HCT116 (cell line): ENCODE measurements at regions not wholly inside any gene's neighbourhood (a gene's known extent, or its start where the extent isn't known, plus 50 kb on each side); places are given as distances from the start of the nearest gene placed in this dataset.

ENCODE experiments used
- CTCF ChIP-seq, 3 experiments: fragments of 200-600 bp in 1 of 3; sonication (generic) in 1 of 3; IDR thresholded peaks in 2 of 3; conservative IDR thresholded peaks in 1 of 3; 2 replicates each; pipeline ENCODE4 v1.5.1; 2012 to 2017; ENCODE audit warnings: low read depth in 2 of 3, low read length in 2 of 3, antibody characterized with exemption in 1 of 3, borderline replicate concordance in 1 of 3, control low read depth in 1 of 3, mild to moderate bottlenecking in 1 of 3, mixed read lengths in 1 of 3, mixed run types in 1 of 3, moderate library complexity in 1 of 3; ENCODE audit not compliant: insufficient read depth in 1 of 3
- ELF1 ChIP-seq: IDR thresholded peaks from 2 replicates; pipeline ENCODE4 v1.6.1; 2012; ENCODE audit warnings: low read depth, borderline replicate concordance
- EZH2 ChIP-seq: fragments of 200-600 bp; sonication (generic); IDR thresholded peaks from 2 replicates; pipeline ENCODE4 v1.6.1; 2017; ENCODE audit warnings: antibody characterized with exemption, mixed run types
- JUND ChIP-seq: IDR thresholded peaks from 2 replicates; pipeline ENCODE4 v1.6.1; 2012
- POLR2A ChIP-seq: IDR thresholded peaks from 2 replicates; pipeline ENCODE4 v1.7.0; 2011; ENCODE audit warnings: borderline replicate concordance; ENCODE audit not compliant: insufficient read depth, insufficient read length; ENCODE audit errors: extremely low read depth
- RAD21 ChIP-seq: IDR thresholded peaks from 2 replicates; pipeline ENCODE4 v1.6.1; 2012; ENCODE audit warnings: low read depth, mild to moderate bottlenecking
- REST ChIP-seq: IDR thresholded peaks from 2 replicates; pipeline ENCODE4 v1.6.1; 2012; ENCODE audit warnings: low read depth
- SIN3A ChIP-seq: IDR thresholded peaks from 2 replicates; pipeline ENCODE4 v1.6.1; 2012; ENCODE audit warnings: low read depth
- SP1 ChIP-seq: IDR thresholded peaks from 2 replicates; pipeline ENCODE4 v1.6.1; 2012; ENCODE audit warnings: low read depth
- SRF ChIP-seq: IDR thresholded peaks from 2 replicates; pipeline ENCODE4 v1.6.1; 2012; ENCODE audit warnings: low read depth
- TCF7L2 ChIP-seq: IDR thresholded peaks from 2 replicates; pipeline ENCODE4 v1.7.0; 2011; ENCODE audit warnings: borderline replicate concordance, inconsistent platforms; ENCODE audit not compliant: insufficient read depth, insufficient read length; ENCODE audit errors: extremely low read depth
- YY1 ChIP-seq: IDR thresholded peaks from 2 replicates; pipeline ENCODE4 v1.6.1; 2011; ENCODE audit warnings: low read length, low read depth, moderate library complexity, mild to moderate bottlenecking; ENCODE audit not compliant: insufficient replicate concordance; ENCODE audit errors: extremely low read depth
- ZBTB33 ChIP-seq: IDR thresholded peaks from 2 replicates; pipeline ENCODE4 v1.6.1; 2011; ENCODE audit warnings: mild to moderate bottlenecking, low read length, moderate library complexity; ENCODE audit not compliant: insufficient replicate concordance; ENCODE audit errors: extremely low read depth
- TF ChIP-seq, protein P1 (sequence below): IDR thresholded peaks from 2 replicates; pipeline ENCODE4 v1.6.1; 2012

DNA sequence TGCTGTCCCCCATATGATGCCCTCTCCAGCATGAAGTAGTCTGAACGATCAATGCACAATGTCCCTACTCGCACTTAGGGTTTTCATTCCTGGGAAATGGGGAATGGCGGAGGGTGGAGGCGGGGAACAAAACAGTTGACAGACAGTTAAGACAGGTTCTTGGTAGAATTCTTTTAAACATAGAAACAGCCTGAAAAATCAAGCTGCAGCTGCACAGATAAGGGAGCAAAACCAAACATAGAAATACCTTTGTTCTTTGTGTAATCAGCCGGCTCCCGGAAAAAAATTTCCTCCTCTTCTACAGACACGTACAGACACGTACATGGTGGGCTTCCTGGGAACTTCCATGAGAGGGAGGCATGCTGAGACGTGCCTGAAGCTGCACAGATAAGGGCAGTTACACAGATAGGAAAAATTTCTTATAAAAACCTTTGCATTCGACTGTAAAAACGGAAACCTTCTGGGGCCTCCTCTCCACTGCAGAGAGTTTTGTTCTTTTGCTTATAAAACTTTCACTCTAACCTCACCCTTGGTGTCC is 662.4 kb upstream of the PTPRD start:
- TF ChIP-seq CTCF (IDR thresholded peaks at IDR 0.05 in 2 of 3, conservative IDR thresholded peaks at IDR 0.05 in 1 of 3; ENCODE audit: borderline replicate concordance in 1 of 3, insufficient read depth in 1 of 3, low read depth in 2 of 3, low read length in 2 of 3) (no peak), ZBTB33 (no peak), TCF7L2 (no peak), ELF1 (no peak), REST (no peak), JUND (no peak), YY1 (no peak), RAD21 (no peak), EZH2 (no peak), SIN3A (no peak), POLR2A (no peak), SRF (no peak), SP1 (no peak)
- TF ChIP-seq, protein P1, sequence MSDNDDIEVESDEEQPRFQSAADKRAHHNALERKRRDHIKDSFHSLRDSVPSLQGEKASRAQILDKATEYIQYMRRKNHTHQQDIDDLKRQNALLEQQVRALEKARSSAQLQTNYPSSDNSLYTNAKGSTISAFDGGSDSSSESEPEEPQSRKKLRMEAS = no peak
